ENCODE measurements at regions not wholly inside any gene's neighbourhood (a gene's known extent, or its start where the extent isn't known, plus 50 kb on each side); places are given as distances from the start of the nearest gene placed in this dataset.

DNA sequence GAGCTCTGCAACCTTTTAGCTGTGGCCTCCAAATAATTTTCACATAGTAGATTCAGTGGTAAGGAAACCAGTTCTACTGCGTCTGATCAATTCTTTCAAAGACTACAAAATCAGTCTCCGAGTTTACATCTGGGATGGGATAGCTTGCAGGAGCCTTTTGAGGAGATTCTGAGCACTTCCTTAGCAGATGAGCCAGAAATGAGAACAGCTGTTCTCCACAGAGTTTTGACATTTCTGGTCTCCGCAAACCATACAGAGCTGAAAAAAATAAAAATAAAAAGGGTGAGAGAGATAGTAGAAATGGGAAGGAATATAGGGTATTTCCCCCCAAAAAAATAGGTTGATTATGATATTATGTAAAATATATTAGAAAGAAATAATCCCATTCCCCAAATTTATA, 119.3 kb downstream of the LYPLAL1 start (continued):
- TF ChIP-seq, protein P1, sequence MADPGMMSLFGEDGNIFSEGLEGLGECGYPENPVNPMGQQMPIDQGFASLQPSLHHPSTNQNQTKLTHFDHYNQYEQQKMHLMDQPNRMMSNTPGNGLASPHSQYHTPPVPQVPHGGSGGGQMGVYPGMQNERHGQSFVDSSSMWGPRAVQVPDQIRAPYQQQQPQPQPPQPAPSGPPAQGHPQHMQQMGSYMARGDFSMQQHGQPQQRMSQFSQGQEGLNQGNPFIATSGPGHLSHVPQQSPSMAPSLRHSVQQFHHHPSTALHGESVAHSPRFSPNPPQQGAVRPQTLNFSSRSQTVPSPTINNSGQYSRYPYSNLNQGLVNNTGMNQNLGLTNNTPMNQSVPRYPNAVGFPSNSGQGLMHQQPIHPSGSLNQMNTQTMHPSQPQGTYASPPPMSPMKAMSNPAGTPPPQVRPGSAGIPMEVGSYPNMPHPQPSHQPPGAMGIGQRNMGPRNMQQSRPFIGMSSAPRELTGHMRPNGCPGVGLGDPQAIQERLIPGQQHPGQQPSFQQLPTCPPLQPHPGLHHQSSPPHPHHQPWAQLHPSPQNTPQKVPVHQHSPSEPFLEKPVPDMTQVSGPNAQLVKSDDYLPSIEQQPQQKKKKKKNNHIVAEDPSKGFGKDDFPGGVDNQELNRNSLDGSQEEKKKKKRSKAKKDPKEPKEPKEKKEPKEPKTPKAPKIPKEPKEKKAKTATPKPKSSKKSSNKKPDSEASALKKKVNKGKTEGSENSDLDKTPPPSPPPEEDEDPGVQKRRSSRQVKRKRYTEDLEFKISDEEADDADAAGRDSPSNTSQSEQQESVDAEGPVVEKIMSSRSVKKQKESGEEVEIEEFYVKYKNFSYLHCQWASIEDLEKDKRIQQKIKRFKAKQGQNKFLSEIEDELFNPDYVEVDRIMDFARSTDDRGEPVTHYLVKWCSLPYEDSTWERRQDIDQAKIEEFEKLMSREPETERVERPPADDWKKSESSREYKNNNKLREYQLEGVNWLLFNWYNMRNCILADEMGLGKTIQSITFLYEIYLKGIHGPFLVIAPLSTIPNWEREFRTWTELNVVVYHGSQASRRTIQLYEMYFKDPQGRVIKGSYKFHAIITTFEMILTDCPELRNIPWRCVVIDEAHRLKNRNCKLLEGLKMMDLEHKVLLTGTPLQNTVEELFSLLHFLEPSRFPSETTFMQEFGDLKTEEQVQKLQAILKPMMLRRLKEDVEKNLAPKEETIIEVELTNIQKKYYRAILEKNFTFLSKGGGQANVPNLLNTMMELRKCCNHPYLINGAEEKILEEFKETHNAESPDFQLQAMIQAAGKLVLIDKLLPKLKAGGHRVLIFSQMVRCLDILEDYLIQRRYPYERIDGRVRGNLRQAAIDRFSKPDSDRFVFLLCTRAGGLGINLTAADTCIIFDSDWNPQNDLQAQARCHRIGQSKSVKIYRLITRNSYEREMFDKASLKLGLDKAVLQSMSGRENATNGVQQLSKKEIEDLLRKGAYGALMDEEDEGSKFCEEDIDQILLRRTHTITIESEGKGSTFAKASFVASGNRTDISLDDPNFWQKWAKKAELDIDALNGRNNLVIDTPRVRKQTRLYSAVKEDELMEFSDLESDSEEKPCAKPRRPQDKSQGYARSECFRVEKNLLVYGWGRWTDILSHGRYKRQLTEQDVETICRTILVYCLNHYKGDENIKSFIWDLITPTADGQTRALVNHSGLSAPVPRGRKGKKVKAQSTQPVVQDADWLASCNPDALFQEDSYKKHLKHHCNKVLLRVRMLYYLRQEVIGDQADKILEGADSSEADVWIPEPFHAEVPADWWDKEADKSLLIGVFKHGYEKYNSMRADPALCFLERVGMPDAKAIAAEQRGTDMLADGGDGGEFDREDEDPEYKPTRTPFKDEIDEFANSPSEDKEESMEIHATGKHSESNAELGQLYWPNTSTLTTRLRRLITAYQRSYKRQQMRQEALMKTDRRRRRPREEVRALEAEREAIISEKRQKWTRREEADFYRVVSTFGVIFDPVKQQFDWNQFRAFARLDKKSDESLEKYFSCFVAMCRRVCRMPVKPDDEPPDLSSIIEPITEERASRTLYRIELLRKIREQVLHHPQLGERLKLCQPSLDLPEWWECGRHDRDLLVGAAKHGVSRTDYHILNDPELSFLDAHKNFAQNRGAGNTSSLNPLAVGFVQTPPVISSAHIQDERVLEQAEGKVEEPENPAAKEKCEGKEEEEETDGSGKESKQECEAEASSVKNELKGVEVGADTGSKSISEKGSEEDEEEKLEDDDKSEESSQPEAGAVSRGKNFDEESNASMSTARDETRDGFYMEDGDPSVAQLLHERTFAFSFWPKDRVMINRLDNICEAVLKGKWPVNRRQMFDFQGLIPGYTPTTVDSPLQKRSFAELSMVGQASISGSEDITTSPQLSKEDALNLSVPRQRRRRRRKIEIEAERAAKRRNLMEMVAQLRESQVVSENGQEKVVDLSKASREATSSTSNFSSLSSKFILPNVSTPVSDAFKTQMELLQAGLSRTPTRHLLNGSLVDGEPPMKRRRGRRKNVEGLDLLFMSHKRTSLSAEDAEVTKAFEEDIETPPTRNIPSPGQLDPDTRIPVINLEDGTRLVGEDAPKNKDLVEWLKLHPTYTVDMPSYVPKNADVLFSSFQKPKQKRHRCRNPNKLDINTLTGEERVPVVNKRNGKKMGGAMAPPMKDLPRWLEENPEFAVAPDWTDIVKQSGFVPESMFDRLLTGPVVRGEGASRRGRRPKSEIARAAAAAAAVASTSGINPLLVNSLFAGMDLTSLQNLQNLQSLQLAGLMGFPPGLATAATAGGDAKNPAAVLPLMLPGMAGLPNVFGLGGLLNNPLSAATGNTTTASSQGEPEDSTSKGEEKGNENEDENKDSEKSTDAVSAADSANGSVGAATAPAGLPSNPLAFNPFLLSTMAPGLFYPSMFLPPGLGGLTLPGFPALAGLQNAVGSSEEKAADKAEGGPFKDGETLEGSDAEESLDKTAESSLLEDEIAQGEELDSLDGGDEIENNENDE (IDR thresholded peaks at IDR 0.05; ENCODE audit: insufficient replicate concordance, low read length) = no peak
